Body of pancreas (tissue), 4 donors: ENCODE measurements at regions not wholly inside any gene's neighbourhood (a gene's known extent, or its start where the extent isn't known, plus 50 kb on each side); places are given as distances from the start of the nearest gene placed in this dataset.

Experiments used
- ATAC-seq: fragments of 150-250 bp; one replicate; pipeline ENCODE4 v1.9.1; 2016
- DNase-seq, 4 donors: peaks; one replicate each; pipeline ENCODE4 v3.0.0-alpha.2; 2019
- H3K27ac ChIP-seq, 4 donors: fragments of 200-600 bp; sonication (generic); 1 replicate in 3 of 4; 2 replicates in 1 of 4; pipeline versions ENCODE4 v1.5.1 to v1.6.1; 2016 to 2019; ENCODE audit warnings: mild to moderate bottlenecking in 1 of 4, mixed read lengths in 1 of 4, moderate library complexity in 1 of 4
- H3K27me3 ChIP-seq, 2 donors: fragments of 200-600 bp; sonication (generic); one replicate each; pipeline ENCODE4 v1.6.0; 2016; ENCODE audit warnings: mild to moderate bottlenecking in 1 of 2
- H3K36me3 ChIP-seq, 2 donors: fragments of 200-600 bp; sonication (generic); replicated peaks in 1 of 2; 2 replicates each; pipeline ENCODE4 v1.5.1; 2016; ENCODE audit warnings: low read depth in 2 of 2; ENCODE audit not compliant: insufficient read depth in 1 of 2
- H3K4me1 ChIP-seq: fragments of 200-600 bp; sonication (generic); one replicate; pipeline ENCODE4 v1.6.0; 2016
- H3K4me3 ChIP-seq, 2 donors: fragments of 200-600 bp; sonication (generic); 1 replicate in 1 of 2; 2 replicates in 1 of 2; pipeline ENCODE4 v1.5.1; 2016 to 2019
- H3K9me3 ChIP-seq, 3 donors: fragments of 200-600 bp; sonication (generic); 1 replicate in 2 of 3; 2 replicates in 1 of 3; pipeline ENCODE4 v1.5.1; 2016
- POLR2A ChIP-seq, 3 donors: fragments of 450-650 bp; IDR thresholded peaks; one replicate each; pipeline ENCODE4 v1.6.1; 2016; ENCODE audit warnings: antibody characterized with exemption in 3 of 3, mild to moderate bottlenecking in 2 of 3
- WGBS, 2 donors: methylation state at CpG; one replicate each; pipeline ENCODE4 v1.1.5; 2017; 5-methylcytosine and 5-hydroxymethylcytosine counted together
- intact Hi-C: fragments of 100-400 bp; cut with DNase I; formaldehyde crosslinking; loops from one replicate; pipeline ENCODE4 v1.15.1; 2023
- TF ChIP-seq, protein P1 (sequence below), 7 experiments: fragments of 450-650 bp in 4 of 7; fragments of 200-600 bp in 3 of 7; sonication (generic) in 3 of 7; IDR thresholded peaks; one replicate each; pipeline ENCODE4 v1.5.1; 2016 to 2019; ENCODE audit warnings: antibody characterized with exemption in 7 of 7

DNA sequence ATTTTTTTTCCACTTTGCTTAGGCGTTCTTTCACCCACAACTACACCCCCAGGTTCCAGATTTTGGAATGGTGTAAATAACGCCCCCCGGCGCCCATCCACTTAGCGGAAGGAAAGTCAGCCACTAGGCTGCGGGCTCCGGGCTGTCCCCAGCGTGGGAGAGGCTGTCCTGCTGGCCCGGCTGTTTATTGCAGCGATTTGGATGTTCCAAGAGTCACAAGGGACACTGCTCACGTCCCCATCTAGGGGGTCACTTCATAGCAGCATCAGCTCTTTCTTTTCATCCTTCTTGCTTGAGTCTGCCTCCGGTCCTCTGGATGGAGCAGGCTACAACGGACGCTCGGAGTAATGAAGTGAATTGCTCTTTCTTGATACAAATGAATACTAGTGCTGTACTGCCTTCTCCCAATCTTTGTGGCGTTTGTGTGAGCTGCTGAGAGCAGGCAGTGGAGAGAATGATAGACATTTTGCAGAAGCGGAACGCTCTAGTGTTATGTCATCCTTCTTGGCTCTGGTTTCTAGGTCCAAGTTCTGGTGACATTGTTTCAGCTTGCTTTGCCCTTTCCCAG is 50.7 kb upstream of the PAIP2B start:
- Histone ChIP-seq H3K4me1 (peaks cover 20% of the 10 kb centered on the region), H3K27me3 (no peaks in the 10 kb centered on the region), H3K4me3 (no peak overlapping the region), H3K9me3 (no peaks in the 10 kb centered on the region), H3K36me3 (no peaks in the 10 kb centered on the region), H3K27ac (no peak overlapping the region)
- TF ChIP-seq, protein P1, sequence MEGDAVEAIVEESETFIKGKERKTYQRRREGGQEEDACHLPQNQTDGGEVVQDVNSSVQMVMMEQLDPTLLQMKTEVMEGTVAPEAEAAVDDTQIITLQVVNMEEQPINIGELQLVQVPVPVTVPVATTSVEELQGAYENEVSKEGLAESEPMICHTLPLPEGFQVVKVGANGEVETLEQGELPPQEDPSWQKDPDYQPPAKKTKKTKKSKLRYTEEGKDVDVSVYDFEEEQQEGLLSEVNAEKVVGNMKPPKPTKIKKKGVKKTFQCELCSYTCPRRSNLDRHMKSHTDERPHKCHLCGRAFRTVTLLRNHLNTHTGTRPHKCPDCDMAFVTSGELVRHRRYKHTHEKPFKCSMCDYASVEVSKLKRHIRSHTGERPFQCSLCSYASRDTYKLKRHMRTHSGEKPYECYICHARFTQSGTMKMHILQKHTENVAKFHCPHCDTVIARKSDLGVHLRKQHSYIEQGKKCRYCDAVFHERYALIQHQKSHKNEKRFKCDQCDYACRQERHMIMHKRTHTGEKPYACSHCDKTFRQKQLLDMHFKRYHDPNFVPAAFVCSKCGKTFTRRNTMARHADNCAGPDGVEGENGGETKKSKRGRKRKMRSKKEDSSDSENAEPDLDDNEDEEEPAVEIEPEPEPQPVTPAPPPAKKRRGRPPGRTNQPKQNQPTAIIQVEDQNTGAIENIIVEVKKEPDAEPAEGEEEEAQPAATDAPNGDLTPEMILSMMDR (IDR thresholded peaks at IDR 0.05) = peak in 5 of 7 experiments; percentile 9 to 38 (median 17)
- TF ChIP-seq POLR2A (IDR thresholded peaks at IDR 0.05) = no peak
- 3 to 6% methylated on average over 18 of the region's 18 CpGs for WGBS, 2 donors
- intact Hi-C loops = no loop called here
- peak; percentile 19 to 40 (median 26) for DNase-seq
- no peak for ATAC-seq

DNA sequence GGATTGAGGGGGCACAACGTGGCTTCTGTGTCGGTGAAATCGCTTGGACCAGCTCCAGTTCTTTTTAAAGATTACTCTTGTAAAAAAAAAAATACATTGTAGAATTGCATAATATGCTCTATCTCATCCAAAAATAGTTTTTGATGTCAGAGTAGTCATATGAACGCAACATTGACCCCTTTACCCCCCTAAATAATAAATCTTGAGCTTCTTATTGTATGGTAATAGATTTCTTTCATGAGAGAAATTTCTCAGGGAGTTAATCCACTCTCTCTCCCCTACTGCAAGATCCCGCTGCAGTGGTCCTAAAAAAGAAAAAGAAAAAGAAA is 50.2 kb upstream of the PAIP2B start:
- 3 to 4% methylated on average over 5 of the region's 5 CpGs for WGBS, 2 donors
- ATAC-seq = no peak
- no peaks in the 10 kb centered on the region for H3K27me3 ChIP-seq
- H3K27ac ChIP-seq = peak overlapping the region in 3 of 4 donors; percentile 55 to 74 (median 66)
- intact Hi-C loops = no loop called here
- TF ChIP-seq, protein P1 (IDR thresholded peaks at IDR 0.05) = no peak
- no peak for TF ChIP-seq POLR2A (IDR thresholded peaks at IDR 0.05)
- H3K36me3 ChIP-seq = no peaks in the 10 kb centered on the region
- H3K4me1 ChIP-seq = peaks cover 20% of the 10 kb centered on the region
- DNase-seq = no peak
- peak overlapping the region in 1 of 2 donors; percentile 31 for H3K4me3 ChIP-seq
- H3K9me3 ChIP-seq = no peaks in the 10 kb centered on the region

DNA sequence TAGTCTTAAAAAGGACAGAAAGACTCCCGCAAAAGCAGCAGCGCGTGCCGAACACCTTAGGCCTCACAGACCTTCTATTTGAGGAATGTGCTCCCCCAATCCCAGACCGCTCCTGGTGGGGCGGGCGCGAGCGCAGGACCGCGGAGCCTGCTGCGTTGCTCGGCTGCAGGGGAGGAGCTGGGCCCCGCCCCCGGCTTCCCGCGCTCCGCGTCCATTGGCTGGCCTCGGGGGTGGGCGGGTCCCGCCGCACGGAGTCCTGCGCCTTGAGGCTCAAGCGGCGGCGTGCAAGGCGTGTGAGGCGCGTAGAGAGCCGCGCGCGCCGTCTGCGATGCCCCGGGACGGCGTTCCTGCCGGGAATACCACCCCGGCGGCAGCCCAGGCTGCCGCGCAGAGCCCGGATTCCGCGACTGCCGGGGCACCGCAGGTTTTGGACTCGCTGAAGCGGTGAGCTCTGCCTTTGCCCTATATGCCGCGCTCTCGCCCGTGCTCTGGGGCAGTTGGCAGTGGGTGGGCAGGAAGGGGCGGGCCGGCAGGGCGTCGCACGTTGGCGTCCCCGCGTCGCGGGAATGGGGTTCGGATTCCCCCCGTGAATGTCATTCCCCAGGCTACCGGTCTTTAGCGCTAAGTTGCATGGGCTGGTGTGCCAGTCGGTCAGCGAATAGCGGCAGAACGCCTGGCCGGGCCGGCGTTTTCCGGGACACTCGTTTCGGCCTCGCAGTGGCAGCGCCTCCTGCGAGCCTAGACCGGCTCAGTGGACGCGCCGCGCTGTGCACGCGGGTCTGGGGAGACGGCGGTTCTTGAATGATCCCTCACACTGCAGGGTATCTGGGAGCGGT is 49.6 kb upstream of the PAIP2B start:
- ATAC-seq (peak; percentile 99), DNase-seq (peak; percentile 86 to 94 (median 90))
- no peaks in the 10 kb centered on the region for H3K9me3 ChIP-seq
- peak overlapping the region; percentile 31 to 53 for H3K4me3 ChIP-seq
- no peaks in the 10 kb centered on the region for H3K27me3 ChIP-seq
- H3K4me1 ChIP-seq = peaks cover 20% of the 10 kb centered on the region
- peak overlapping the region; percentile 8 to 74 (median 60) for H3K27ac ChIP-seq
- TF ChIP-seq, protein P1 (IDR thresholded peaks at IDR 0.05) = peak in 4 of 7 experiments; percentile 5 to 28 (median 20)
- peak; percentile 25 to 49 (median 42) for TF ChIP-seq POLR2A (IDR thresholded peaks at IDR 0.05)
- 1 to 4% methylated on average over 12 to 92 of the region's 93 CpGs for WGBS, 2 donors
- H3K36me3 ChIP-seq = no peaks in the 10 kb centered on the region
- intact Hi-C loops = no loop called here
